Smooth muscle cell (in vitro differentiated cells): ENCODE measurements at regions not wholly inside any gene's neighbourhood (a gene's known extent, or its start where the extent isn't known, plus 50 kb on each side); places are given as distances from the start of the nearest gene placed in this dataset.

Source experiments
- DNase-seq: peaks from one replicate; lab custom pipeline; 2025; ENCODE audit not compliant: unreplicated experiment; lab: John Stamatoyannopoulos, UW
- H2AFZ ChIP-seq: fragments of 200-600 bp; sonication (generic); 2 replicates; pipeline ENCODE4 v1.6.0; 2016; ENCODE audit warnings: antibody characterized with exemption, low read depth, mild to moderate bottlenecking
- H3F3A ChIP-seq: fragments of 200-600 bp; sonication (generic); 2 replicates; pipeline ENCODE4 v1.6.0; 2017; ENCODE audit warnings: antibody characterized with exemption, low read depth
- H3K27ac ChIP-seq: fragments of 200-600 bp; sonication (generic); 2 replicates; pipeline ENCODE4 v1.5.1; 2016; ENCODE audit warnings: low read depth, mild to moderate bottlenecking
- H3K27me3 ChIP-seq: fragments of 200-600 bp; sonication (generic); 2 replicates; pipeline ENCODE4 v1.6.1; 2016; ENCODE audit warnings: low read depth, mild to moderate bottlenecking
- H3K36me3 ChIP-seq: fragments of 200-600 bp; sonication (generic); 2 replicates; pipeline ENCODE4 v1.5.1; 2016; ENCODE audit warnings: low read depth
- H3K4me1 ChIP-seq: fragments of 200-600 bp; sonication (generic); 2 replicates; pipeline ENCODE4 v1.5.1; 2016; ENCODE audit warnings: low read depth
- H3K4me2 ChIP-seq: fragments of 200-600 bp; sonication (generic); 2 replicates; pipeline ENCODE4 v1.6.0; 2016; ENCODE audit warnings: mild to moderate bottlenecking
- H3K4me3 ChIP-seq: fragments of 200-600 bp; sonication (generic); 2 replicates; pipeline ENCODE4 v1.5.1; 2016; ENCODE audit warnings: mild to moderate bottlenecking
- H3K79me2 ChIP-seq: fragments of 200-600 bp; sonication (generic); 2 replicates; pipeline ENCODE4 v1.6.0; 2016; ENCODE audit warnings: low read depth, mild to moderate bottlenecking
- H3K9ac ChIP-seq: fragments of 200-600 bp; sonication (generic); 2 replicates; pipeline ENCODE4 v1.6.0; 2016; ENCODE audit warnings: low read depth
- H3K9me3 ChIP-seq: fragments of 200-600 bp; sonication (generic); replicated peaks from 2 replicates; pipeline ENCODE4 v1.5.1; 2016; ENCODE audit warnings: low read depth
- H4K20me1 ChIP-seq: fragments of 200-600 bp; sonication (generic); 2 replicates; pipeline ENCODE4 v1.6.0; 2016; ENCODE audit warnings: low read depth
- CTCF ChIP-seq: fragments of 200-600 bp; sonication (generic); IDR thresholded peaks from 2 replicates; pipeline ENCODE4 v1.5.1; 2017; ENCODE audit warnings: borderline replicate concordance, mild to moderate bottlenecking, antibody characterized with exemption; ENCODE audit not compliant: insufficient read depth, poor library complexity, severe bottlenecking
- WGBS: methylation state at CpG from one replicate; pipeline ENCODE4 v1.1.7; 2016; ENCODE audit warnings: low lambda C conversion rate; 5-methylcytosine and 5-hydroxymethylcytosine counted together

GRCh38 chr4:156116991-156117390 is 163.3 kb upstream of the CTSO start:
- H3K4me2 ChIP-seq, result peak overlapping the region; percentile 38
- H4K20me1 ChIP-seq, result no peaks in the 10 kb centered on the region
- no peak for TF ChIP-seq CTCF
- H3K9ac ChIP-seq, result no peak overlapping the region
- H3K36me3 ChIP-seq, result no peaks in the 10 kb centered on the region
- peak overlapping the region; percentile 90 for H3K27ac ChIP-seq
- no peak overlapping the region for H3K4me3 ChIP-seq
- H3K79me2 ChIP-seq, result no peaks in the 10 kb centered on the region
- peaks cover 24% of the 10 kb centered on the region for H3K4me1 ChIP-seq
- no peaks in the 10 kb centered on the region for H3K9me3 ChIP-seq
- H3K27me3 ChIP-seq, result no peaks in the 10 kb centered on the region
- no peak for DNase-seq
- peaks cover 12% of the 10 kb centered on the region for H3F3A ChIP-seq
- H2AFZ ChIP-seq, result peak overlapping the region; percentile 25

- Histone ChIP-seq H3F3A (peaks cover 33% of the 10 kb centered on the region), H4K20me1 (no peaks in the 10 kb centered on the region), H3K4me1 (peaks cover 21% of the 10 kb centered on the region), H3K36me3 (no peaks in the 10 kb centered on the region), H3K4me2 (no peak overlapping the region), H3K9ac (peak overlapping the region; percentile 10), H3K4me3 (no peak overlapping the region), H3K27ac (peak overlapping the region; percentile 89), H3K79me2 (no peaks in the 10 kb centered on the region), H3K27me3 (no peaks in the 10 kb centered on the region), H2AFZ (peak overlapping the region; percentile 42), H3K9me3 (no peaks in the 10 kb centered on the region)
- TF ChIP-seq CTCF, result peak; percentile 19
- DNase-seq, result no peak
- 91% methylated on average over 1 of the region's 1 CpG for WGBS
These were observed 159.6 kb upstream of the CTSO start for GRCh38 chr4:156113138-156113765.

- Histone ChIP-seq H3K79me2 (no peaks in the 10 kb centered on the region), H3K9me3 (no peaks in the 10 kb centered on the region), H3K4me2 (no peak overlapping the region), H3K4me1 (peaks cover 21% of the 10 kb centered on the region), H2AFZ (peak overlapping the region; percentile 2), H3K36me3 (no peaks in the 10 kb centered on the region), H3K4me3 (no peak overlapping the region), H3K9ac (no peak overlapping the region), H3K27ac (peak overlapping the region; percentile 89), H3F3A (peaks cover 33% of the 10 kb centered on the region), H4K20me1 (no peaks in the 10 kb centered on the region), H3K27me3 (no peaks in the 10 kb centered on the region)
- 38% methylated on average over 5 of the region's 5 CpGs for WGBS
- DNase-seq, result no peak
- TF ChIP-seq CTCF, result no peak
These were observed 158.0 kb upstream of the CTSO start for GRCh38 chr4:156111686-156112085.
